GM03348 (cell line): ENCODE measurements at regions not wholly inside any gene's neighbourhood (a gene's known extent, or its start where the extent isn't known, plus 50 kb on each side); places are given as distances from the start of the nearest gene placed in this dataset.

Experiments
- DNase-seq: peaks from one replicate; pipeline ENCODE4 v3.0.0; 2012; ENCODE audit warnings: low spot score

DNA sequence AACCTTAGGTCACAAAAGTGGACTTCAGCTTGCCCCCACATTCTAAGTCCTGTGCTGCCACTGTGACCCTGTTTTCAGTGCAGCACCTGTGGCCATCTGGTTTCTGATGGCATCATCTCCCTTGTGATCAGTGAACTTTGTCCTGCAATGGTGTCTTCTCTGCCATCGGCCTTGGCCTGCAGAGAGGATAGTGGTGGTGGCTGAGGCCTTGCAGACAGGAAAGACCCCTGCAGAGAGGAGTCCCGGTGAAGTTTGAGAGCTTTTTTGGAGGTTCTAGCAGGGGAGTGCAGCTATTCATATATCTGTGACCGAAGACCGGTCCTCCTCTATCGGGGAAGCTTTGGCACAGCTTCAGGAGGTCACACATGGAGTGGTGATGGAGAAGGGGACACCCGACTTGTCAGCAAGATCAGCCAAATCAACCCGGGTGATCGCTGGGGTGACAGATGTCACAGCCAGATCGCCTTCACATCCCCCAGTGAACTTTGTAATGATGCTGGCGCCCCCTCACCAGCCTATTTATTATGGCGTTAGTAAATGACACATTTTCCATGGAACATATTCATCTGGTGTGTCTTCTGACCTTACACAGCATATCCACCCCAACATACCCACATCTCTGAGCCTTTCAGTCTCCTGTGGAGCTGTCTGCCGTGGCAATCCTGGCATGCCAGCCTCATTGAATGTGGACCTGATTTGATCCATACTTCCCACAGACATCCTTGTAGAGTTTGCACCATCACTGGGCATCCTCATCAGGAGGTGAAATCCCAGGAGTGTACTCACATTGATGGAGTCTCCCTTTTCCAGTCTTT is 136.1 kb downstream of the PAPOLA start:
- no peak for DNase-seq

DNA sequence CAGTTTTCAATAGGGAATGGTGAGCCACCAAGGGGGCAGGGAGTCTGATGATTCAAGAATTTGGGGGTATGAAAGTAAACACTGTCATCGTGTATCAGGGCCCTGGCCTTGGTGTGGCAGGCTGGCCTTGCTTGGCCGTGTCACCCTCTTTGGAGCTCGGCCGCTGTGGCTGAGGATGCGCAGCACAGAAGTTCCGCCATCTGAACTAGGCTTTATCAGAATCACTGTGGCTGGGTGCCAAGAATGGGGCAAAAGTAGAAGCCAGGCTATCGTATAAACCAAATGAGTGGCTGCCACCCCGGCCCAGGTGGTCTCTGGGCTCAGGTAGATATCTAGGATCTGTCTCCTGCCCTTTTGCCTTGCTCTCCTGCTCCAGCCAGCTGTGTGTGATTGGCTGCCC is 137.4 kb downstream of the PAPOLA start:
- DNase-seq = no peak

DNA sequence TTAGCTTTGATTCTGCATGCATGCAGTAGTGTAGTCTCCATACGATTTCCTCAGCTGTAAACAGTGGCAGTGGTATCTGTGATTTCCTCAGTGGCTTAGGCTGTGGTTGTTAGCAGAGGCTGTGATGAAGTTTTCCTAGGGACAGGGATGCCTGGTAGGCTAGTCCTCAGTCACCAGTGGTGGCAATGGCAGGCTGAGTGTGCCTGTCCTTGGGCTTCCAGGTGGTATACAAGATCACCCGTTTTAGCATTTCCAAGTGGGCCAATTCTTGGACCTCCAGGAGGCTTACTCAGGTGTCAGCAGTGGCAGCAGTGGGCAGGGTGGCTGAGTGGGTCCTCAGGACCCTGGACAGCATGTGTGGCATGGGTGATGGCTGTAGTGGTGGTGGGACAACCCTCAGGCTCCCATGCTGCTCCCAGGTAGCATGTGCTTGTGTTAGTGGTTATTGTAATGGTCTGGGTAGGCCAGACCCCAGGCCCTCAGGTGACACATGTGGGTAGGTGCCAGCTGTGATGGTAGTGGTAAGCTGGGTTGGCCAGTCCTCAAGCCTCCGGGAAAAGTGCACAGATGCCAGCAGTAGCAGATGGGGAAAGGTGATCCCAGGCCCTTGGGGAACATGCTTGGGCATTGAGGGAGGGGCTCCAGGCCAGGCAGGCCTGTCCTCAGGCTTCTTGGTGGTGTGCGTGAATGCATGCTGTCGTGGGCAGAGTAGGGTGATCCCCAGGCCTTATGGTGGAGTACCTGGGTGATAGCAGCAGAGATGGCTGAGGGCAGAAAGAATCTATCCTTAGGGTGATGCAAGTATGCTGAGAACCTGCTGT is 146.5 kb downstream of the PAPOLA start:
- DNase-seq = no peak

DNA sequence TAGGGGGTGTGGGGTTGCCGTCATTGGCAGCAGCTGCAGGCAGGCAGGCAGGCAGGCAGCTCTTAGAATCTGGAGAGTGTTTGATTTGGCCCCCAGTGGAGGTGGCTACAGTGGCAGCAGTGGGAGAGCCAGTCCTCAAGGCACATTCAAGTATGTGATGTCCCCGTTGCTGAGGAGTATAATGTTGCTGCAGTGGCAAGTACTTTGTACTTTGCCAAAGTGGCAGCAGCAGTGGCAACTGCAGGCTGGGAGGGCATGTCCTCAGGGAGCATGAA is 147.1 kb downstream of the PAPOLA start:
- DNase-seq = no peak

DNA sequence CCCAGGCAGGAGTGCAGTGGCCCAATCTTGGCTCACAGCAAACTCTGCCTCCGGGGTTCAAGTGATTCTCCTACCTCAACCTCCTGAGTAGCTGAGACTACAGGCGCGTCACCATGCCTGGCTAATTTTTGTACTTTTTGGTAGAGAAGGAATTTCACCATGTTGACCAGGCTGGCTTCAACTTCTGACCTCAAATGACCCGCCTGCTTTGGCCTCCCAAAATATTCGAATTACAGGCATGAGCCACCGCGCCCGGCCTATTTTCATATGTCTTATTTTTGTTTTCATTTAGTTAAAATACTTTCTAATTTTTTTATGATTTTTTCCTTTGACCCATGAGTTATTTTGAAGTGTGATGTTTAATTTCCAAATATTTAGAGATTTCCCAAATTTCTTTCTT is 143.6 kb upstream of the VRK1 start:
- DNase-seq = no peak

DNA sequence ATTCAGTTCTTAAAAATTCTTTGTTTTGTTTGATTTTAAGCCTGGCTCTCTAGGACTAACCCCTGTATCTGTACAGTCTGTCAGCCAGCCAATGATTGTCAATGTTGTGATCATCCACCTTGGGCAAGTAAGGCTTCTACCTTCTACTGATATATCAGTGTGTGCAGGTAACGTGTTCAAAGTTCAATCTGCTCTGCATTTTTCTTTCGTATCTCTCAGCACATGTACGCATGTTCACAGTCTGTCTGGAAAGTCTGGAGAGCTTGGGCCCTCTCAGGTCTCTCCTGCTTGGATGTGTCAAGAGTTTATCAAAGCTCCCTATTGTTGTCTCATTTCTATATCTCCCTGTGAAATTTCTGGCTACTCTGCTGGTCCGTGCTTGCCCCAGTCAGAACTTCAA is 138.6 kb upstream of the VRK1 start:
- DNase-seq = no peak

DNA sequence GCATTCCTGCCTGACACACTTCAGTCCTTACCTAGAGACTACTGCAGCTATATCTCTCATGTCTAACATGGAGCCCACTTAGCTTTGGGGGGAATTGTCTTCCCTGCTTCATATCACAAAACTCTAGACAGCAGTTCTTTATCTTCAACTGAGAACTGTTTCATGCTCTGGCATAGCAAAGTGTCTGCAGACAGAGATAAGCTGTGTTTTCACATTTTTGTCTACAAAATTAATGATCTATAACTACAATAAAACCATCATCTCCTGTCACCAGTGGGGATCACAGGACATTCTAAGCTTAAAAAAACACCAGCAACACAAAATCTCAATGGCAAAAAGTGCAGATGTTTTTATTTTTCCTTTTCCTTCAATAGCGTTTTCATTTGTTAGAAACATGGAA is 137.1 kb upstream of the VRK1 start:
- DNase-seq = no peak

DNA sequence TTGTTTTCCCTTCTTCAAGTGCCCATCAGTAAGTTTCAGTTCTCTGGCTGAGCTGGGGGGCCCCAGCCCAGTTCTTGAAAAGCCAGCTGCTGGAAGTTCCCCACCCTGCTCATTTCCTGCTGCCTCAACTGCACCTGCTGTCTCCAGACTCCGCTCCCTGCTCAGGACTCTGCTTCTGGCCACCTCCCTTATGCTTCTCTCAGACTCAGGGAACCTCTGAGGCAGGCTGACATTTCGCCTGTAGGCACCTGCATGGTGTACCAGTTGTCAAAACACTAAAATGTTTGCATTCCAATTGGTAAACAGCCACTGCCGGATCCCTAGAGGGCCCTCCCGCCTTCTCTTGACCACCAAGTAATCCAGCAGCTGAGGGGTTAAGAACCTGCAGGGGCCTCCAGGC is 136.5 kb upstream of the VRK1 start:
- no peak for DNase-seq

DNA sequence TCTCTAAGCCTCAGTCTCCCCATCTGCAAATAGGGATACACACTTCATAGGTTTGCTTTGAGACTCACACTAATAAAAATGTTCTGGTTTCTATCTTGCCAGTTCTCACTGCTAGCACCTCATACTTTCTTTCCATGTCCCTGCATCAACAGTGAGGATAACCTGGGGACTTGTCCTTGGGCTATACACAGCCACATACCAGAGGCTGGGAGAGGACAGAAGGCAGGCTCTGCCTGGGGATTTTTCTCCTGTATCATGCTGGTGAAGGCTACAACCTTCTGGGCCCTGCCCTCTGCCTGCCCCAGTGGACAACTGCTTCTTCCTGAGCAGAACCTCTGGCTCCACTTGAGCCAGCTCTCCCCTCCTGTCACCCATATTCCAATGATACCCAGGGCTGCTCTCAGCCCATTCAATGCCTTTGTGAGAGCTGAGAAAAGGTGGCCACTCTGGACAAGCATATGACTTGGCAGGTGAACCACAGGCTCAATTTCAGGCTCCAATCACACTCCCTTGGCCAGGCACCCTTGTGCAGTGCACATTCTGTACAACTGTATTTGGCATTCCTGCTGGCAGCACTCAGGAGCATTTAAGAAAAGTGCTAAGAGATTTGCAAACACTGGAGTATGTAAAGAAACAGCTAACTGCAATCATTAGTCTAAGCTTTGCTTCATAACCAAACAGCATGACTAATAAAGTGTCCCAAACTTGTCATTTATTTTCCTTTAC is 135.8 kb upstream of the VRK1 start:
- DNase-seq = no peak

DNA sequence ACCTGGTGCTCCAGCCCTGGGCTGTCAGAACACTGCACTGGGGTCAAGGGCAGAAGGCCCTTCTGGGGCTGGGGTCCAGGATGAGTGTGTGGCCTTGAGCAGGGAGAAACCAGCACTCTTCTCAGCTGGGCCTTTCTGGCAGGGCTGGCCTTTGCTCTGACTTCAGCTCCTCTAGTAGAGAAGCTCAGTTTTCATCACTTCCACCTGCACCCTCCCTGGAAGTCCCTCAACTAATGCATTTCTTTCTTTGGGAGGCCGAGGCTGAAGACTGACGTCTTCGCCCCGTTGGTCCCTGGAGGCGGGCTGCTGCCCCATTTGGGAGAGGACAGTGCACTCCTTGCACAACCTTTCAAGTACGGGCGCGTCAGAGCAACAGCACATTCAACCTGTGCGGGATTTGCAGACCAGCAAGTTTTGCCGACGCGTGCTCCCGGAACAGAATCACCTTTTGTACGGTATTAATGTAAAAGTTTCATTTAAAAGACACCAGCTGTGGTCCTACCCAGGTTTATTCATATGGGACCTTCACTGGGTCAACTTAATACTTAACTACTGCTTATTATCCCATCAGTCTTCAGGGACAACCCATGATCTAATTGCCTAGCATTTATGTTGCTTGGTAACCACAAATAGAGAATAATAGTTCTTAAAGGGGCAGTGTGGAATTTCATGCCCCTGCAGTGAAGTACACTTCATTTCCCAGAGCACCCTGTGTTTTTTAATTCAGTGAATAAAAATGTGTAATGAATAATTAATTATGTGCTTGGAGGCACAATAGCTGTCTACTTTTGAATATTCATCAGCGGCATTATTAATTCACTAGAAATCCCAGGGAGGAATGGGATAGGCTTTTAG is 134.8 kb upstream of the VRK1 start:
- no peak for DNase-seq

DNA sequence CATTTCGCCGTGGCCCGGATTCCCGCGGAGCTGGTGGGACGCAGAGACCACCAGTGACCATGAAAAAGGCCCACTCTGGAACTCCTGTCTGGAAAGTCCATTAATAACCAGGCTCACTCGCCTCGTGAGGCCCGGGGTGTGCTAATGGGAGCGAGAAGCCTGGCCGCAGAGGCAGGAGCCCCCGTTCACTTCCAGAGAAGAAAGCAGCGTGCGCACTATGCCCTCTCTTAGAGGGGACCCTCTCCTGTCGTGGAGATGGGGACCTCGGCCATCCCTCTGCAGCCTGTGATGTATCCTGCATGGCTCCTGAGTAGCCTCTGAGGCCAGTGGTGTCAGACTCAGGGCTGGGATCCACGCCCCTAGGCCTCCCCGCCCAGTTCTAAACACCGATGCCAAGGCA is 134.1 kb upstream of the VRK1 start:
- no peak for DNase-seq

DNA sequence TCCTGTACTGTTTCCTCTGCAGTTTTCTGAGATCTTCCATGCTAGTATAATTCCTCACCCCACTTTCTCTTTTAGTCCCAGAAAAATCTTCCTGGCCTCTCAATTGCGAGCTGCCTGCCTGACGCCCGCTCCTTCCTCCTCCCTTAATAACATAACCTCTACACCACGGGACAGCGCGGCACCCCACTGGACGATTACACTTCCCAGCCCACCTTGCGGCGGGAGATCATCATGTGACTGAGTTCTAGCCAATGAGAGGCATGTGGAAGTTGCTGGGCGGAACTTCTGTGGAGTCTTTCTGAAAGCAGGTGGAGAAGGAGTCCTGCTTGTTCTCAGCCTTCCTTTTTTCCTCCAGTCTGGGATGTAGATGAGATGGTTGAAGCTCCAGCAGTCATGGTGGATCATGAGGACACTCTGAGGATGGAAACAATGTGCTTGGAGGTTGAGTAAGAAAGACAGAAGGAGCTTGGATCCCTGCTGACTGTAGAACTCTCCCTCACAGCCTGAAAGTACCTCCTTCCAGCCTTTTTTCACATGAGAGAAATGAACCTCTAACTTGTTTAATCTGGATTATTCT is 133.6 kb upstream of the VRK1 start:
- DNase-seq = no peak

DNA sequence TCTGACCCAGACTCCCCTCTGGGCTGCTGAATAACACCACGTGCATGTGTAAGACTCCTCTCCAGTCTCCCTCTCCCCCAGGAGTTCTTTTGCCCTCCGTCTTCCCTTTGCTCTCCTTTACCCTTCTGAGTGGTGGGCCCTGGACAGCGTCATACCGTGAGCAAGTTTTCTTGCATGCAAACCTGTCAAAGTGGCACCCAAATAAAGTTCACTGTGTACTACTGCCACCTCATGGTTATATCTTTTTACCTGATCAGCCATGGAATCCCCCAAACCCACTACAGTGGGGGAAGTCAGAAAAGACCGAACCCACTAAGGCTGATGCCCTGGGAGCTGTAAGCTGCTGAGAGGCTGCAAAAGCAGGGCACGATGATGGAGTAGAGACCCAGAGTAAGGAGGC is 131.1 kb upstream of the VRK1 start:
- DNase-seq = no peak

DNA sequence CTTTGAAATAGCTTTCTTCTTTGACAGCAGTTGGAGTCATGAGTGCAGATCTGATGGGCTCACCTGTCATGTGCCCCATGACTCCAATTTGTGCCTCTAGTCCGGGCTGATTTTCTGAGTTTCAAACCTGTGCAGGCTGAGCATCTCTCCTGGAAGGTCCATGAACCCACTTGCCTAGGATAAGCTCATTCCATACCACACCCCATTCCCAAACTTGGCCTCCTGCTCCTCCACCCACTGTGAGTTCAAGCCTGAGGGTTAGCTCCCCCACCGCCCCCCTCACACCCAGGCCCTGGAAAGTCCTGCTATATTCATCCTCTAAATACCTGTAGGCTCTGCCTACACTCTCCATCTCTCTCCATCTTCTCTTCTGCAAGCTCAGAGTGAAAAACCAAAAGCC is 126.8 kb upstream of the VRK1 start:
- DNase-seq = no peak

DNA sequence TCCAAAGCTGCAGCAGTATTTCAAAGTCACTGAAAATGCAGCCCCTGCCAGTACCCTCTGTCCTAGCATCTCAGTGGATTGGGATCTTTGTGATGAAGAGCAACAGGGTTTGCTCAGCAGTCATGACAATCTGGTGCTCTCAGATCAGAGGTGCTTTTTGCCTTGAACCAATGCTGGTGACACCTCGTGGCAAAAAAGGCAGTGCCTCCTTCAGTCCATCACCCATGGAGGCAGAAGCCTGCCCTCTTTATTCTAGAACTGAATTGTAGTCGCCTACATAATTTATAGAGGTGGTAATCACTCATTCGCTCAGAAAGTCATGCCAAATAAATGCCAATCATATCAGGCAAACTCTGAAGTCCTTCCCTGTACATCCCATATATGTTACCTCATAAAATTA is 126.0 kb upstream of the VRK1 start:
- no peak for DNase-seq

DNA sequence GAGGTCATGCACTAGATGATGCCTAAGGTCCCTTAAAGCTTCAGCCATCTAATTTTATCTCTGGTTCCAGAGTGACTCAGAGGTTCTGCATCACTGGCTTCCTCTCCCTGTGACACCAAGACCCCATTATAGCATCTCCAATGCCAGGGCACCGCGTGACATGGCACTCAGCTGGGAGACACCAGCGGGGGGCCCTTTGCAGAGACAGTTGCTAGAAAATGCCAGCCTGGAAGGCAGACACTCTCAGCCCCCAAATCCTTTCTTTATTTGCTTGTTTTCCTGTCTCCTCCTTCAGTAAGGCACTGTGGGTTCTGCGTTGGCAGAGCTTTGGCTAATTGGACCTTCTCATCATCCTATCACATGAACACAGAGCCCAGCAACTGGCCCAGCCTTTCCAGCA is 123.5 kb upstream of the VRK1 start:
- no peak for DNase-seq

DNA sequence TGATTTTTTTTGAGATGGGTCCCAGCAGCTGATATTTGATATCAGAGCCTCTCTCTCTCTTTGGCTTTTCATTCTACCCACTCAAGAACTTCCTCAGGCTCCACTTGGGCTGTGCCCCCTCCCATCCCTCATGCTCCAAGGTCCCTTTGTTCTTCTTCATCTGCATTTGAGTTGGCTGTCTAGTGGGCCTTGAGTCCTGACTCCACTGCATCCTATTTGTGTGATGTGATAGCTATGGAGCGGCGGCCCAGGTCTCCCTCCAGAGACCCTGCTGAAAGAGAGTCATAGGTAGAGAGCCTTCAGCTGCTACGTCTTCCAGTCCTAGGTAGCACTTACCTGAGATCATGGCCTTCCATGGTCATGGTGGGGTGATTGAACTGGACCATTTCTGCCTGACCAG is 123.1 kb upstream of the VRK1 start:
- DNase-seq = no peak

DNA sequence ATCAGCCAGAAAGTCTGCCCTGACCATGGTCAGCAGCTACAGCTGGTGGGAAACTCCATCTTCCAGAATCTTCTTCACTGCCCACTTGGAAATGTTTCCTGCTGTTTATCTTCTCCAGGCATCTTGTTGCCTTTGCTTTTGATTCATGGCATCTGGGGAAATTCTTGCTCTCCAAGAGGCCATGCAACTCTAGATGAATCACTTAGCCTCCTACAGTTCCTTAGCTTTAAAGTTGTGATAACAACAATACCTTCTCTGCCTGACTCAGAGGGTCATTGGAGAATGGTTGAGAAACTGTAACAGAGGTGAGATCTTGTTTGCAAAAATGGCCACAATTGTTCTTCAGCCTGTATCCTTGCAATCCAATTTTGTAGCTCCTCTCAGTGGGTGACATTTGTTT is 121.0 kb upstream of the VRK1 start:
- DNase-seq = no peak

DNA sequence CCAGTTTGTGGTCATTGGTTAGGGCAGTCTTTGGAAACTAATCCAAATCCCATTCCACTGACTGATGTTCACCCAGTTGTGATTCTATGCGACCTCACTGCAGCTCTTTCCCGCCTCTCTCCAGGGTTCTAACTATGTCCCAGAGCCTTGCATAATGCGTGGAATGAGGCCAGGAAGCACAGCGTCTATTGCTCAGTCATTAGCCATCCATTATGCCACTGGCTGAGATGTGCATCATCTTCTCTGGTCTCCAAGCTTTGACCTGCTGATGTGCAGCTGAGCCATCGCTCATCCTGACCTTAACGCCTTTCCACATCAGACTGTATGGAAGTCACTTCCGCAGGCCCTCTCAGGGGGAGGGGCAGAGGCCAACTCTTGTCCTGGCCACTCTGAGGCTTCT is 115.4 kb upstream of the VRK1 start:
- DNase-seq = no peak

DNA sequence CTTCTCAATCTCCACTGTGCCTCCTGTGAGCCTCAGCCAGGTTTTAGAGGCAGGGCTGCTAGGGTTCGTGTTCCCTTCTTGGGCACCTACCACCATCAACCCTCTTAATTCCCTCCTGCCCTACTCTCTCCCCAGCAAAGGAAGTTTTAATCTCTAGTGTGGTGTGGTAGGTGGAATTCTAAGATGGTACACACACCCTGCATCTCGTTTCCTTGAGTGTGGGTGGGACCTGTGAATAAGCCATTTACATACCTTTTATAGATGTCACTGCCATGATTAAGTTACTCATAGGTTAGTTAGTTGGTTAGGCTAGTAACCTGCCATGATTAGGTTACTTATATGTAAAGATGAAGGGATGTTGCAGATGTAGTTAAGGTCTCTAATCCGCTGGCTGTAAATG is 114.8 kb upstream of the VRK1 start:
- DNase-seq = no peak

DNA sequence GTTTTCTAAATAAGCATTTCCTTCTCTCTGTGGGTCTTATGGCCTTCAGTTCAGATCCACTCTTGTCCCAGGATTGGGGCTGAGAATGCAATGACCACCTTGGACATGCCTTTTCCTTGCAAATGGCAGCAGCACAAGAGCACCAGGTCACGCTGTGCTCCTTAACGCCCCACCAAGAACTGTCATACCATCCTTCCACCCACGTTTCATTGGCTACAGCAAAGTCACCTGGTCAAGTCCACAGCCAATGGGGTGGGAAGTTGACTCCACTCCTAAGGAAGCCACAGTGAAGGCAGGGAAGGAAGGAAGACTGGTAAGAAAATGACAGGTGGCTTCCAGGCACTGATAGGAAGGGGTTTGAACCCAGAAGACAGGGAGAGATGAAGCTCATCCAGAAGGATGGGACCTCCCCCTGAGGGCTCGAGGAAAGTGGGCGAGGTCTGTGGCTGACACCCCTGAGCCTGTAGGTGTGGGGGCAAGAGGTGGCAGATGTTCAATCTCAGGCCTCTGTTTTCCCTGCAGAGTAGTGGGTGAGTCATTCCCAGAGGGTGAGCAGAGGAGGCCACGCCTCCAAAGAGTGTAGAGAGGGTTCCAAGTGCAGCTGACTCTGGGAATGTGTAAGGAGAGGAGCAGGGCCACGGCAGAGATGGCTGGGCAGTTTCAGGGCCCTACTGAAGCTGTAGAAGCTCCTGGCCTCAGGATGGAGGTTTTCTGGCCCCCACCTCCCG is 113.5 kb upstream of the VRK1 start:
- no peak for DNase-seq
